Gastrocnemius medialis (tissue), 4 donors: ENCODE measurements at regions not wholly inside any gene's neighbourhood (a gene's known extent, or its start where the extent isn't known, plus 50 kb on each side); places are given as distances from the start of the nearest gene placed in this dataset.
"Not testable (repeated sequence)": the region's sequence is repeated elsewhere in the genome, so short reads cannot be mapped to it uniquely, and the experiment has no call there.

Experiments
- ATAC-seq, 2 donors: fragments of 150-250 bp; one replicate each; pipeline ENCODE4 v1.9.1; 2016
- DNase-seq, 2 donors: peaks; one replicate each; pipeline ENCODE4 v3.0.0-alpha.2; 2019
- H3K27ac ChIP-seq, 4 donors: fragments of 200-600 bp; sonication (generic); 1 replicate in 1 of 4; 2 replicates in 3 of 4; pipeline ENCODE4 v1.5.1; 2016 to 2018; ENCODE audit warnings: mild to moderate bottlenecking in 2 of 4, moderate library complexity in 1 of 4
- H3K27me3 ChIP-seq, 3 donors: fragments of 200-600 bp; sonication (generic) in 2 of 3; 1 replicate in 1 of 3; 2 replicates in 2 of 3; pipeline versions ENCODE4 v1.5.1 to v1.6.0; 2016 to 2019; ENCODE audit warnings: mild to moderate bottlenecking in 1 of 3, moderate library complexity in 1 of 3
- H3K36me3 ChIP-seq, 2 donors: fragments of 200-600 bp; sonication (generic) in 1 of 2; one replicate each; pipeline ENCODE4 v1.5.1; 2017 to 2018
- H3K4me1 ChIP-seq, 2 donors: fragments of 200-600 bp; sonication (generic) in 1 of 2; one replicate each; pipeline ENCODE4 v1.5.1; 2016 to 2017; ENCODE audit warnings: mild to moderate bottlenecking in 2 of 2
- H3K4me3 ChIP-seq, 4 donors: fragments of 200-600 bp; sonication (generic) in 3 of 4; 1 replicate in 1 of 4; 2 replicates in 3 of 4; pipeline ENCODE4 v1.5.1; 2016 to 2019; ENCODE audit warnings: mild to moderate bottlenecking in 2 of 4
- H3K9me3 ChIP-seq, 3 donors: fragments of 200-600 bp; sonication (generic) in 2 of 3; 1 replicate in 1 of 3; 2 replicates in 2 of 3; pipeline ENCODE4 v1.5.1; 2016 to 2019
- POLR2A ChIP-seq, 2 donors: fragments of 450-650 bp; IDR thresholded peaks; one replicate each; pipeline ENCODE4 v1.6.1; 2017; ENCODE audit warnings: antibody characterized with exemption in 2 of 2, mild to moderate bottlenecking in 2 of 2, moderate library complexity in 2 of 2
- in situ Hi-C, 4 donors: fragments of 200-750 bp; cut with MboI; loops; one replicate each; pipeline versions ENCODE4 v1.15.0 to v1.8.0; 2017; ENCODE audit warnings: low sequenced_read_pairs in 4 of 4
- intact Hi-C: fragments of 100-400 bp; cut with DNase I; formaldehyde crosslinking; loops from one replicate; pipeline ENCODE4 v1.15.1; 2023; ENCODE audit warnings: low total_unique reads
- TF ChIP-seq, protein P1 (sequence below), 5 experiments: fragments of 450-650 bp in 3 of 5; fragments of 200-600 bp in 2 of 5; sonication (generic) in 2 of 5; IDR thresholded peaks in 4 of 5; conservative IDR thresholded peaks in 1 of 5; 1 replicate in 4 of 5; 2 replicates in 1 of 5; pipeline ENCODE4 v1.5.1; 2016 to 2019; ENCODE audit warnings: antibody characterized with exemption in 5 of 5, mild to moderate bottlenecking in 3 of 5, moderate library complexity in 3 of 5

GRCh38 chr21:28579986-28580550 lies 412.6 kb downstream of the LTN1 start:
- H3K9me3 ChIP-seq, result no peaks in the 10 kb centered on the region
- no peak for DNase-seq
- TF ChIP-seq, protein P1, sequence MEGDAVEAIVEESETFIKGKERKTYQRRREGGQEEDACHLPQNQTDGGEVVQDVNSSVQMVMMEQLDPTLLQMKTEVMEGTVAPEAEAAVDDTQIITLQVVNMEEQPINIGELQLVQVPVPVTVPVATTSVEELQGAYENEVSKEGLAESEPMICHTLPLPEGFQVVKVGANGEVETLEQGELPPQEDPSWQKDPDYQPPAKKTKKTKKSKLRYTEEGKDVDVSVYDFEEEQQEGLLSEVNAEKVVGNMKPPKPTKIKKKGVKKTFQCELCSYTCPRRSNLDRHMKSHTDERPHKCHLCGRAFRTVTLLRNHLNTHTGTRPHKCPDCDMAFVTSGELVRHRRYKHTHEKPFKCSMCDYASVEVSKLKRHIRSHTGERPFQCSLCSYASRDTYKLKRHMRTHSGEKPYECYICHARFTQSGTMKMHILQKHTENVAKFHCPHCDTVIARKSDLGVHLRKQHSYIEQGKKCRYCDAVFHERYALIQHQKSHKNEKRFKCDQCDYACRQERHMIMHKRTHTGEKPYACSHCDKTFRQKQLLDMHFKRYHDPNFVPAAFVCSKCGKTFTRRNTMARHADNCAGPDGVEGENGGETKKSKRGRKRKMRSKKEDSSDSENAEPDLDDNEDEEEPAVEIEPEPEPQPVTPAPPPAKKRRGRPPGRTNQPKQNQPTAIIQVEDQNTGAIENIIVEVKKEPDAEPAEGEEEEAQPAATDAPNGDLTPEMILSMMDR (IDR thresholded peaks at IDR 0.05 in 4 of 5, conservative IDR thresholded peaks at IDR 0.05 in 1 of 5), result no peak
- TF ChIP-seq POLR2A (IDR thresholded peaks at IDR 0.05), result no peak
- no peak for ATAC-seq
- no peaks in the 10 kb centered on the region for H3K27me3 ChIP-seq
- in situ Hi-C loops (no loop called here), intact Hi-C loops (no loop called here)
- H3K4me3 ChIP-seq, result no peak overlapping the region
- H3K27ac ChIP-seq, result no peak overlapping the region
- no peaks in the 10 kb centered on the region for H3K36me3 ChIP-seq
- H3K4me1 ChIP-seq, result no peaks in the 10 kb centered on the region

- no peak for TF ChIP-seq POLR2A (IDR thresholded peaks at IDR 0.05)
- TF ChIP-seq, protein P1 (IDR thresholded peaks at IDR 0.05 in 4 of 5, conservative IDR thresholded peaks at IDR 0.05 in 1 of 5), result no peak
- intact Hi-C loops (no loop called here), in situ Hi-C loops (no loop called here)
- no peaks in the 10 kb centered on the region for H3K27me3 ChIP-seq
- H3K27ac ChIP-seq, result no peak overlapping the region
- no peaks in the 10 kb centered on the region for H3K9me3 ChIP-seq
- H3K36me3 ChIP-seq, result no peaks in the 10 kb centered on the region
- DNase-seq (no peak), ATAC-seq (no peak)
- no peaks in the 10 kb centered on the region for H3K4me1 ChIP-seq
- H3K4me3 ChIP-seq, result no peak overlapping the region
These were observed 424.0 kb downstream of the LTN1 start for GRCh38 chr21:28568692-28569091.

DNA sequence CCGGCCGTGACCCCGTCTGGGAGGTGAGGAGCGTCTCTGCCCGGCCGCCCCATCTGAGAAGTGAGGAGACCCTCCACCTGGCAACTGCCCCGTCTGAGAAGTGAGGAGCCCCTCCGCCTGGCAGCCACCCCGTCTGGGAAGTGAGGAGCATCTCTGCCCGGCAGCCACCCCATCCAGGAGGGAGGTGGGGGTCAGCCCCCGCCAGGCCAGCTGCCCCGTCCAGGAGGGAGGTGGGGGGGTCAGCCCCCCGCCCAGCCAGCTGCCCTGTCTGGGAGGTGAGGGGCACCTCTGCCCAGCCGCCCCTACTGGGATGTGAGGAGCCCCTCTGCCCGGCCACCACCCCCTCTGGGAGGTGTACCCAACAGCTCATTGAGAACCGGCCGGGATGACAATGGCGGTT lies 428.7 kb downstream of the LTN1 start:
- ATAC-seq, result not testable (repeated sequence)

DNA sequence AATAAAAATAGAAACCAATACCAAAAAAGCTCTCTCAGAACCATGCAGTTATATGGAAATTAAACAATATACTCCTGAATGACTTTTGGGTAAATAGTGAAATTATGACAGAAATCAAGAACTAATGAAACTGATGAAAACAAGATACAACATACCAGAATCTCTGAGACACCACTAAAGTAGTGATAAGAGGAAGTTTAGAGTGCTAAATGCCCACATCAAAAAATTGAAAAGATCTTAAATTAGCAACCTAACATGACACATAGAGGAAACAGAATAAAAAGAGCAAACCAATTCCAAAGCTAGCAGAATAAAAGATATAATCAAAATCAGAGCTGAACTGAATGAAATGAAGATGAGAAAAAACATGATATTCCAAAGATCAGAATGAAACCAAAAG lies 430.9 kb downstream of the LTN1 start:
- Histone ChIP-seq H3K36me3 (no peaks in the 10 kb centered on the region), H3K27ac (no peak overlapping the region), H3K27me3 (no peaks in the 10 kb centered on the region), H3K4me1 (no peaks in the 10 kb centered on the region), H3K9me3 (no peaks in the 10 kb centered on the region), H3K4me3 (no peak overlapping the region)
- in situ Hi-C loops (no loop called here), intact Hi-C loops (no loop called here)
- no peak for TF ChIP-seq POLR2A (IDR thresholded peaks at IDR 0.05)
- TF ChIP-seq, protein P1 (IDR thresholded peaks at IDR 0.05 in 4 of 5, conservative IDR thresholded peaks at IDR 0.05 in 1 of 5), result no peak
- ATAC-seq, result no peak
- no peak for DNase-seq

More for the DNA sequence above, 428.7 kb downstream of the LTN1 start:
- H3K36me3 ChIP-seq, in situ Hi-C loops, H3K4me1 ChIP-seq, H3K27ac ChIP-seq, DNase-seq, H3K27me3 ChIP-seq, H3K4me3 ChIP-seq, H3K9me3 ChIP-seq, intact Hi-C loops: not testable (repeated sequence)

DNA sequence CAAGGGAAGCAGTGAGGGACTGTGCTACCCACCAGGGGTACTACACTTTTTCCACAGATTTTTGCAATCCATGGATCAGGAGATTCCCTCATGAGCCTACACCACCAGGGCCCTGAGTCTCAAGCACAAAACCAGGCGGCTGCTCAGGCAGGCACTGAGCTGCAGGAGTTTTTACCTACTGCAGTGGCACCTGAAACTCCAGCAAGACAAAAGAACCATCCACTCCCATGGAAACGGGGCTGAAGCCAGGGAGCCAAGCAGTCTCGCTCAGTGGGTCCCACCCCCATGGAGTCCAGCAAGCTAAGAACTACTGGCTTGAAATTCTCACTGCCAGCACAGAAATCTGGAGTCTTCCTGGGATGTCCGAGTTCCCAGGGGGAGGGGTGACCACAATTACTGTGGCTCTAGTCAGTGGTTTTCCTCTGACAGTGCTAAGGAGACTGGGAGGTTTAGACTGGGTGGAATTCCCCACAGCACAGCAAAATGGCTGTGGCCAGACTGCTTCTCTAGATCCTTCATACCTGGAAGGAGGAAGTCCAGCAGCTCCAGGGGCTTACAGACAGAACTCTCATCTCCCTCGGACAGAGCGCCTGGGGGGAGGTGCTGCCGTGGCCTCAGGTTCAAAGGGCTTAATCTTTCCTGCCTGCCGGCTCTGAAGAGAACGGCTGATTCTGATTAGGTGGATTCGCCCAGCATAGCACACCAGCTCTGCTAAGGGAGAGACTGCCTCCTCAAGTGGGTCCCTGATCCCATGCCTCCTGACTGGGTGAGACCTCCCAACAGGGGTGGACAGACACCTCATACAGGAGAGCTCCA lies 437.8 kb downstream of the LTN1 start:
- no peak overlapping the region for H3K4me3 ChIP-seq
- in situ Hi-C loops (no loop called here), intact Hi-C loops (no loop called here)
- no peaks in the 10 kb centered on the region for H3K27me3 ChIP-seq
- H3K9me3 ChIP-seq, result no peaks in the 10 kb centered on the region
- H3K36me3 ChIP-seq, result no peaks in the 10 kb centered on the region
- DNase-seq (no peak), ATAC-seq (no peak)
- H3K4me1 ChIP-seq, result no peaks in the 10 kb centered on the region
- TF ChIP-seq, protein P1 (IDR thresholded peaks at IDR 0.05 in 4 of 5, conservative IDR thresholded peaks at IDR 0.05 in 1 of 5), result no peak
- no peak for TF ChIP-seq POLR2A (IDR thresholded peaks at IDR 0.05)
- no peak overlapping the region for H3K27ac ChIP-seq
